ENCODE measurements at regions not wholly inside any gene's neighbourhood (a gene's known extent, or its start where the extent isn't known, plus 50 kb on each side); places are given as distances from the start of the nearest gene placed in this dataset.

GRCh38 chr17:79255456-79255855, 180.8 kb downstream of the ENGASE start:
- peaks cover 4% of the 10 kb centered on the region for H3K27me3 ChIP-seq (ENCODE audit: insufficient read depth, low read length, poor library complexity, severe bottlenecking)
- no peaks in the 10 kb centered on the region for H3K36me3 ChIP-seq (ENCODE audit: insufficient read depth, low read length)
- no peaks in the 10 kb centered on the region for H3K9me3 ChIP-seq (ENCODE audit: insufficient read depth, low read depth, low read length)
- TF ChIP-seq EZH2phosphoT487 (IDR thresholded peaks at IDR 0.05; ENCODE audit: borderline replicate concordance) (no peak), CTCF (conservative IDR thresholded peaks at IDR 0.05; ENCODE audit: low read length) (no peak)
- no peak overlapping the region for H2AFZ ChIP-seq (ENCODE audit: low read length)
- H3K4me3 ChIP-seq (ENCODE audit: low read length, poor library complexity, severe bottlenecking), result no peak overlapping the region
- no peaks in the 10 kb centered on the region for H4K20me1 ChIP-seq (ENCODE audit: insufficient read depth, low read length, poor library complexity, severe bottlenecking)
- H3F3A ChIP-seq (ENCODE audit: low read depth), result no peaks in the 10 kb centered on the region
- no peaks in the 10 kb centered on the region for H3K4me1 ChIP-seq (ENCODE audit: insufficient read depth, low read length, poor library complexity, severe bottlenecking)
- no peak overlapping the region for H3K4me2 ChIP-seq (ENCODE audit: low read depth, low read length, poor library complexity, severe bottlenecking)
- no peaks in the 10 kb centered on the region for H3K79me2 ChIP-seq (ENCODE audit: insufficient read depth, low read length)
- no peaks in the 10 kb centered on the region for H3K9me2 ChIP-seq (replicated peaks; ENCODE audit: low read depth, low read length)
- H3K9ac ChIP-seq (ENCODE audit: low read depth, low read length, poor library complexity, severe bottlenecking), result no peak overlapping the region

GRCh38 chr17:79255046-79255445, 180.4 kb downstream of the ENGASE start:
- Histone ChIP-seq H3K4me1 (ENCODE audit: insufficient read depth, low read length, poor library complexity, severe bottlenecking) (no peaks in the 10 kb centered on the region), H3K79me2 (ENCODE audit: insufficient read depth, low read length) (no peaks in the 10 kb centered on the region), H4K20me1 (ENCODE audit: insufficient read depth, low read length, poor library complexity, severe bottlenecking) (no peaks in the 10 kb centered on the region), H3K36me3 (ENCODE audit: insufficient read depth, low read length) (no peaks in the 10 kb centered on the region), H3F3A (ENCODE audit: low read depth) (no peaks in the 10 kb centered on the region), H2AFZ (ENCODE audit: low read length) (no peak overlapping the region), H3K9me2 (replicated peaks; ENCODE audit: low read depth, low read length) (no peaks in the 10 kb centered on the region), H3K9me3 (ENCODE audit: insufficient read depth, low read depth, low read length) (no peaks in the 10 kb centered on the region), H3K4me2 (ENCODE audit: low read depth, low read length, poor library complexity, severe bottlenecking) (no peak overlapping the region), H3K27me3 (ENCODE audit: insufficient read depth, low read length, poor library complexity, severe bottlenecking) (peaks cover 4% of the 10 kb centered on the region), H3K4me3 (ENCODE audit: low read length, poor library complexity, severe bottlenecking) (no peak overlapping the region), H3K9ac (ENCODE audit: low read depth, low read length, poor library complexity, severe bottlenecking) (no peak overlapping the region)
- TF ChIP-seq CTCF (conservative IDR thresholded peaks at IDR 0.05; ENCODE audit: low read length), result no peak
- no peak for TF ChIP-seq EZH2phosphoT487 (IDR thresholded peaks at IDR 0.05; ENCODE audit: borderline replicate concordance)

GRCh38 chr17:79252886-79253285, 178.3 kb downstream of the ENGASE start:
- Histone ChIP-seq H3K36me3 (ENCODE audit: insufficient read depth, low read length) (no peaks in the 10 kb centered on the region), H3F3A (ENCODE audit: low read depth) (no peaks in the 10 kb centered on the region), H3K9ac (ENCODE audit: low read depth, low read length, poor library complexity, severe bottlenecking) (no peak overlapping the region), H2AFZ (ENCODE audit: low read length) (no peak overlapping the region), H4K20me1 (ENCODE audit: insufficient read depth, low read length, poor library complexity, severe bottlenecking) (no peaks in the 10 kb centered on the region), H3K9me2 (replicated peaks; ENCODE audit: low read depth, low read length) (no peaks in the 10 kb centered on the region), H3K4me2 (ENCODE audit: low read depth, low read length, poor library complexity, severe bottlenecking) (no peak overlapping the region), H3K27me3 (ENCODE audit: insufficient read depth, low read length, poor library complexity, severe bottlenecking) (peaks cover under 1% of the 10 kb centered on the region), H3K79me2 (ENCODE audit: insufficient read depth, low read length) (no peaks in the 10 kb centered on the region), H3K4me3 (ENCODE audit: low read length, poor library complexity, severe bottlenecking) (no peak overlapping the region), H3K4me1 (ENCODE audit: insufficient read depth, low read length, poor library complexity, severe bottlenecking) (no peaks in the 10 kb centered on the region), H3K9me3 (ENCODE audit: insufficient read depth, low read depth, low read length) (no peaks in the 10 kb centered on the region)
- TF ChIP-seq EZH2phosphoT487 (IDR thresholded peaks at IDR 0.05; ENCODE audit: borderline replicate concordance) (no peak), CTCF (conservative IDR thresholded peaks at IDR 0.05; ENCODE audit: low read length) (no peak)
